GM21526 (cell line): ENCODE measurements at regions not wholly inside any gene's neighbourhood (a gene's known extent, or its start where the extent isn't known, plus 50 kb on each side); places are given as distances from the start of the nearest gene placed in this dataset.
"Not testable (repeated sequence)": the region's sequence is repeated elsewhere in the genome, so short reads cannot be mapped to it uniquely, and the experiment has no call there.

ENCODE experiments used
- ATAC-seq: cut with Tn5 transposase; IDR thresholded peaks from one replicate; pipeline ENCODE4 v1.9.1; 2021; ENCODE audit warnings: moderate library complexity; ENCODE audit not compliant: unreplicated experiment, low FRiP score

- no peak for ATAC-seq
Measured at GRCh38 chr15:77944002-77944867, 133.3 kb downstream of the TBC1D2B start.

DNA sequence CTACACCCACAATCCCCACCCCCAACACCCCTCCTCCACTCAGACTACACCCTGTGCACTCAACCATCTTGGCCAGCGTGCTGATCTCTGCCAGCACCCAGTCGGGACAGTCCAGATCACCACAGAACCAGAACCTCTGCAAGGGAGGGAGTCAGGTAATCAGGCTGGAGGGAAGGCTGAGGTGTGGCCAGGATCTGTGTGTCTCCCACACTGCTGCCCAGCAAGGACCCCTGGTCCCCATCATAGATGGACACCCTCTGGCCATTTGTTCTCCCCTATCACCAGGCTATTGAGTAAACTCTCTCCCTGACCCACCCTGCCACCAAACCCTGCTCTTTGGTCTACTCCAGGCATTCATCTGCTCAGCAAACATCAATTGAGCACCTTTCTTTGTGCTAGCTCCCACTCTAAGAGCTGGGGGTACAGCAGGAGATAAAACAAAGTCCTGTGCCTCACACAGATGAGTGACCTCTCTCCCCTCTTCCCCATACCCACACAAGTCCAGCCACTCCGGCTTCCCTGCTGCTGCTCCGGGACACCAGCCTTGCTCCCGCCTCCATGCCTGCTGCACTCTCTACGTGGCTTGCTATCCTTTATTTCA lies 134.8 kb downstream of the TBC1D2B start:
- no peak for ATAC-seq

- ATAC-seq, result not testable (repeated sequence)
Measured at GRCh38 chr15:77941090-77941827, 136.3 kb downstream of the TBC1D2B start.

GRCh38 chr15:77940381-77940947 lies 137.0 kb downstream of the TBC1D2B start:
- no peak for ATAC-seq

DNA sequence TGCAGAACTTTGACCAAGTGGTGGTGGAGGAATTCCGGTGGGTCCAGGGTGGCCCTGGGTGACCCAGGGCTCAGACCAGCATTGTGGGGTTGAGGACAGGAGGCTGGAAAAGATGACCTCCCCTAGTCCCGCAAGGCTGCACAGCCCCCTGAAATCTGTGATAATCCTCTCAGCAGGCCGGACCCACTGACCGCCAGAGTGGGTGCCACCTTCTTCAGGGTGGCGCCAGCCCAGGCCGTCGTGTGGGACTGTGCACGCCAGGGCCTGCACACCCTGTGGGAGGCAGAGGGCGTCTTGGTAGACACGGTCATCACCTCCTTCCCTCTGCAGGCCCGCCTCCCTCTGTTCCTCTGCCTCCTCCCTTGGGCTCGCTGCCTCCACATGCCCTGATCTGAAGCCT lies 137.7 kb downstream of the TBC1D2B start:
- ATAC-seq, result no peak

DNA sequence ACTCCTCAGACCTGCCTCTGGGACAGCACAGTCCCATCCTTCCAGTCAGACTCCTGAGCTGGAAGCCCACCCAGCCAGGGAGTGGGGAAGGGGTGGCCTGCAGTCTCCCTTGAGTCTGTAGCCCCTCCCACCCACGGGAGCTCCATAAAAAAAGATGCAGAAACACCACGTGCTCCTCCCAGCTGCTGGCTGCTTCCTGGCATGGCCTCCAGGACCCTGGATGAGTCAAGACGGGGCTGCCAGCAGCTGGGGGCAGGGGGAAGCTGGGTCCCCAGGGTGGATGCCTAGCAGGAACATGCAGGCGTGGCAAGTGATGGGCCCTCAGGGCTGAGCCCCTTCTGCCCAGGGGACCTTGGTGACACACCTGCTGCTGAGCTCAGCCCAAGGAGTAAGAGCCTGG lies 138.5 kb downstream of the TBC1D2B start:
- not testable (repeated sequence) for ATAC-seq

DNA sequence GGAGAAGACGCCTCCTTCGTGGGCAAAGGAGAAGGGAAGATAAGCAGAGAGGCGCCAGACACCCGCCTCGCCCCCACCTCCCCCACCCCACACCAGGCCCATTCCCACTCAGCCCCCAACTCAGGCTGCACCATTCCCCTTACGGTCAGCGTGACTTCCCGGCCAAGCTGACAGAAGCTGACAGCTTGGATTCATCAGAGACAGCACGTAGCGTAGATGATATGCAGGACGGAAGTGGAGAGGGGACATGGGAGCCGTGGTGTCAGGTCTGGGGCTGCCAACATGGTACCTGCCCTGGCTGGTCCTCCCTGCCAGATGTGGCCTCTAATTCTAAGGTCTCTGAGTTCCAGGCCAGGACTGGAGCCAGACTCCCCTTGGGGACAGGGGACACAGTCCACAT lies 139.0 kb downstream of the TBC1D2B start:
- ATAC-seq, result not testable (repeated sequence)

GRCh38 chr15:77936567-77936966 lies 140.9 kb downstream of the TBC1D2B start:
- not testable (repeated sequence) for ATAC-seq

GRCh38 chr15:77934516-77934915 lies 143.0 kb downstream of the TBC1D2B start:
- not testable (repeated sequence) for ATAC-seq

GRCh38 chr15:77930907-77931306 lies 146.6 kb downstream of the TBC1D2B start:
- ATAC-seq, result not testable (repeated sequence)

DNA sequence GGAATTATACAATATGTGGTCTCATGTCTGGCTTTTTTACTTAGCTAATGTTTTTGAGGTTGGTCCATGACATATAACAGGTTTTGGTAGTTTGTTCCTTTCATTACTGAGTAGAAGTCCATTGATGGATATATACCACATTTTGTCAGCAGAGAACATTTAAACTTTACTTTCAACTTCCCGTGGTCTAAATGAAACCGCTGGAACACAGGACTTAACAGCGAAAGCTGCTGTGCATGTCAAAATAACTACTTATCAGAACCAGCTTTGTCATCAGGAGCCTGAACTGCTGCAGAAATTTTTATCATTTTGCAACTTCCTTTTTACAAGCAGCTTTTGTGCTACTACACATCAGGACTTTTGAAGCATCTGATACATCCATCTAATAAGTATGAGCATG lies 147.0 kb downstream of the TBC1D2B start:
- not testable (repeated sequence) for ATAC-seq

- ATAC-seq, result not testable (repeated sequence)
Measured at GRCh38 chr15:77926789-77927188, 150.7 kb downstream of the TBC1D2B start.

DNA sequence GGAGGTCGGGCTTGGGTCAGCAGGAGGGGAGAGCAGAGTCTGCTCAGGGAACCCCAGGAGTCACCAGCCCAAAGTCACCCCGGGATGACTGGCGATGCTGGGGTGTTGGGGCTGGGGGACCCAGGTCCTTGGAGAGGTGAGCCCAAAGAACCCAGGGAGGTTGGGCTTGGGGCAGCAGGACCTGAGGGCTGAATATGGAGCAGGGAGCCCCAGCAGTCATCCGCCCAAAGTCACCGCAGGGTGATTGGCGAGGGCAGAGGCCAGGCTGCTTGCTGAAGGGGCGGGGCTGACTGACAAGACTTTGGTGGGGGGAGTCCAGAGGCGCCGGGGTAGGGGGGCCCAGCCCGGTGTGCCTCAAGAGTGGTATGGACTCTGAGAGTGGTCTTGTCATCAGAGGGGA lies 151.2 kb downstream of the TBC1D2B start:
- ATAC-seq, result not testable (repeated sequence)

DNA sequence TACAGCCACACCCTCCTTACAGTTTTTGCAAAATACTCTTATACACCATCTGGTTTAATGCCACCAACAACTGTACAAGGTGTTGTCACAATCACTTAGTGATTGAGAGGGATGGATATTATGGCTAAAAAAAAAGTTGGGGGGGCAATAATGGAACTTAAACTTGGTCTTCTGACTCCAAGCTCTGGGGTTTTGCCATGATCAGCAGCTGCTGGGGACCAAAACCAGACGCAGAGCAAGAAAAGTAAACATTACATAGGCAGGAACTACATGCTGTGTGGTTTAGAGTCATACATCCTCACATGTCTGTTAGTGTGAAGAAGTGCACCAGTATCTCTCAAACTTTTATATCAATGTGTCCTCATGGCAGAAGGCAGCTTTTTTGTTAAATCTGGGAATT lies 152.4 kb downstream of the TBC1D2B start:
- ATAC-seq, result not testable (repeated sequence)

DNA sequence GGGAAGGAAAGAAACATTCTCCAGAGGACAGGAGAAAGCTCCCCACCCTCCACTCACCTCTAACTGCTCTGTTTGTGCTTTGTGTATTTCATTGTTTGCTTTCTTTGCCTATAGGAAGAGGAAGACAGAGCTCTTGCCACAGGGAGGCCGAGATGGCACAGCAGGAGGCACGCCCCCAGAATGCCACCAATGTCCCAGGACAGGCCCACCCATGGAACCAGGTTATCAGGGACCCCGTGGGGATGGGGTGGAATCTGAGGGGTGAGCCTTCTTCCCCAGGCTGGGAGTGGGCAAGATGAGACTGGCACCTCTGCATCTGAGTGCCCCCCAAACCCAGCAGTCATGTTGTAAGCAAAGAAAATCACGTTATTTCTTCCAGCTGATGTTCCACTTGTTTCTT lies 155.8 kb downstream of the TBC1D2B start:
- ATAC-seq, result no peak

DNA sequence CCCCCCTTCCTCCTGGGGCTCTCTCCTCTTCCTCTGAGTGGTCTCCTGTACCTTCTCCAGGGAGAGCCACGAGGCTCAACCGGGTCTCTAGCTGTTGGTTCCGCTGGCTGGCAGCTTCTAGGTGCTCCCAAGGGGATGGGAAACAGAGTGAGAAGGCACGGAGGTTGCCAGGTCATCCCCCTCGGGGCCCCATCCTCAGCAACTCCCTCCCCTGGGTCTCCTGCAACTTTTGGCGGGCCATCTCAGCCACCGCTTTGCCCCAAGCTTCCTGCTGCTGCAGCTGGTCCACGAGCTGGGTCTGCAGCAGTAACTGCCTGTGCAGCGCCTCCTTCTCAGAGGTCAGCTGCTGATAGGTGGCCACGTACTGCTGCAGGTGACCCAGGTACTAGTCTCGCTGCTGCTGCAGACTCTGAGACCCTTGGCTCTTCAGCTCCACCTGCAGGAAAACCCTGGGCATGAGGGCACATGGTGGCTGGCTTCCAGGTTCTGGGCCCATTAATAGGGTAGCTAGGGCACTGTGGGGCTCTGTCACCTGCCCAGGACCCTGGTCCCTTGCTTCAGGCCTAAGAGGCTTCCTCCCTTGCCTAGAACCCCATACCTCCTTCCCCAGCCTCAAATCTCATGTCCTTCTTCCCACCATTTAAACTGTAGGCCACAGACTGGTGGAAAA lies 160.4 kb downstream of the TBC1D2B start:
- ATAC-seq, result not testable (repeated sequence)

- not testable (repeated sequence) for ATAC-seq
Measured at GRCh38 chr15:77915961-77916330, 161.6 kb downstream of the TBC1D2B start.

DNA sequence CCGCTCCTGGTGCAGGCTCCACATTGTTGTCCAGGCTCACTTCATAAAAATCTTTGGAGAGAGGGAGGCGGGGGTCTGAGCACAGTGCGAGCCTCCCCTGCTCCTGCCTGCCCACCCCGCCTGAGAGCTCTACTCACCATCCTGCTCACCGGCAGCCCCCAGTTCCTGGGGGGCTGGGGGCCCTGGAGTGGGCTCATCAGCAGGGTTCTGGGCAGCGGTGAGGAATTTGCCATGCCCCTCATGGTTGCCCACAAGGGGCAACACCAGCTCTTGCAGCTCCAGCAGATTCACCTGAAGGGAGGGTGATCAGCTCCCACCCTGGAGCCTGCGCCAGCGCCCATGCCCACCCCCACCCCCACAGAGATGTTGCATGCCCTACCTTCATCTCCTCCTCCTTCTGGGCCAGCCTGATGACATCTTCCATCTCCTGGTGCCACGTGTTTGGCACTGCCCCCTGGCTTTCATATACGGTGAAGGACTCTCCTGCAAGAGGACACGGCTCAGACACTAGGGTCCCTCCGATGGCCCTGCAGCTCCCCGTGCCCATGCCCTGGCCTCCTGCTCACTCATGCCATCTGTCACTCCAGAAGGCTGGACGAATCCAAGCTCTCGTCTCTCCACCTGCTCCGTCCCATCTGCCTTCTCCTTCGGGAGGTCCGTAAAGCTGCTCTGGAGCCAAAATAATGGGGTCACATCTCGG lies 162.1 kb downstream of the TBC1D2B start:
- ATAC-seq, result no peak

DNA sequence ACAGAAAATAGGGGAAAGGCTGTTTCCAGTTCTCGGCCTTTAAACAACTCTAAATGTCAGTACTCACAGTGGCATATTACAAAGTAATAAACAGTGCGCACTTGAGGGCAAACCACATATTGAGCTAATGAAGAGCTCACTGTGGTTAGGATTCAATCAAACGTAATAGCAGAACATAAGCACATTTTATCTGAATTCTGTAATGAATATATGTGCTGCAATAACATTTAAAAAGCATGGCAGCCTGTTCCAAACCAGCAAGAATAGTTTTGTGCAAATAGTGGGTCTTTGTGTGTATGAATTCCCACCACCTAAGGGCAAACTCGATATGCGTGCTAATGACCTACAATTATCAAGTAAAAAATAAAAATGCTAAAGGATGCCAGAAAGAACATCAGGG lies 163.0 kb downstream of the TBC1D2B start:
- ATAC-seq, result not testable (repeated sequence)
